MCF 10A (cell line): ENCODE measurements at regions not wholly inside any gene's neighbourhood (a gene's known extent, or its start where the extent isn't known, plus 50 kb on each side); places are given as distances from the start of the nearest gene placed in this dataset.
"Not testable (repeated sequence)": the region's sequence is repeated elsewhere in the genome, so short reads cannot be mapped to it uniquely, and the experiment has no call there.

ENCODE experiments used
- BruUV-seq: library from RNA; stranded (reverse); fragments of 400-500 nt; replicated peaks from 2 replicates; lab custom pipeline; 2021; lab: Mats Ljungman, UMichigan
- CTCF ChIA-PET: fragments of 300-600 bp; sonication (Branson Sonifier 250); formaldehyde crosslinking; extraction: SDS; loops from one replicate; lab custom pipeline; 2021; ENCODE audit warnings: antibody characterized with exemption, inconsistent platforms; lab: Yijun Ruan, JAX
- POLR2A ChIA-PET: fragments of 300-600, 350-650 bp; sonication (Branson Sonifier 250); formaldehyde crosslinking; extraction: SDS; loops from one replicate; lab custom pipeline; 2020; ENCODE audit warnings: antibody characterized with exemption, inconsistent platforms; lab: Yijun Ruan, JAX
- DNase-seq: peaks from one replicate; pipeline ENCODE4 v3.0.0-alpha.2; 2018; ENCODE audit not compliant: unreplicated experiment
- H3K27ac Mint-ChIP-seq: one replicate; pipeline ENCODE4 v1.8.0; 2022; ENCODE audit warnings: mild to moderate bottlenecking, low read depth, mixed read lengths; ENCODE audit not compliant: unreplicated experiment
- H3K27me3 Mint-ChIP-seq: one replicate; pipeline ENCODE4 v1.8.0; 2022; ENCODE audit warnings: mixed read lengths; ENCODE audit not compliant: insufficient read depth, unreplicated experiment
- H3K36me3 Mint-ChIP-seq: one replicate; pipeline ENCODE4 v1.8.0; 2022; ENCODE audit warnings: mild to moderate bottlenecking, moderate library complexity, mixed read lengths; ENCODE audit not compliant: insufficient read depth, unreplicated experiment
- H3K4me1 Mint-ChIP-seq: one replicate; pipeline ENCODE4 v1.8.0; 2022; ENCODE audit warnings: mixed read lengths; ENCODE audit not compliant: insufficient read depth, unreplicated experiment
- H3K4me3 Mint-ChIP-seq: one replicate; pipeline ENCODE4 v1.8.0; 2022; ENCODE audit warnings: mild to moderate bottlenecking, moderate library complexity, mixed read lengths; ENCODE audit not compliant: unreplicated experiment
- H3K9me3 Mint-ChIP-seq: one replicate; pipeline ENCODE4 v1.8.0; 2022; ENCODE audit warnings: mixed read lengths; ENCODE audit not compliant: unreplicated experiment
- intact Hi-C: fragments of 100-400 bp; cut with micrococcal nuclease; formaldehyde crosslinking; loops from 2 replicates; pipeline ENCODE4 v1.14.1; 2022
- TF ChIP-seq, protein P1 (sequence below): fragments of 200-600 bp; IDR thresholded peaks from one replicate; pipeline ENCODE4 v1.8.0; 2022; ENCODE audit warnings: antibody characterized with exemption, mild to moderate bottlenecking; ENCODE audit not compliant: unreplicated experiment

DNA sequence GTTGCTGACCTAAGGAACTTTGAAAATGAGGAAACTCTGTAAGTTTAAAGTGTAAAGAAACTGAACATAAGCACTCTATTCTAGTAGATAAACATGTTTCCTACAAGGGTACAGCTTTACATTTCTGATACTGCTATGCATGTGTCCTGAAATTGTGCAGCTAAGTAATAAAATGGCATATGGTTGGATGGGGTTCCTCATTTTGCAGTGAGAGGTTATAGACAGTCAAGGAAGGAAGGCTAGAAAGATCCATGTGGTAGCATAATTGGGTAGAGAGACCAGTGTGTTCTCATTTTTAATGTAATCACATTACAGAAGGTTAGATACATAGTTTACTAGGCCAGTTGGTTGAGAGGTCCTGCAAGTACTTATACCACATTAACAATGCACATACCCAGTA is 477.0 kb downstream of the TMEM121 start:
- intact Hi-C loops = no loop called here
- POLR2A ChIA-PET = no interaction called here
- no peaks in the 10 kb centered on the region for H3K4me1 Mint-ChIP-seq
- DNase-seq = no peak
- no peaks in the 10 kb centered on the region for H3K36me3 Mint-ChIP-seq
- peaks cover 36% of the 10 kb centered on the region for H3K27me3 Mint-ChIP-seq
- CTCF ChIA-PET = no interaction called here
- TF ChIP-seq, protein P1, sequence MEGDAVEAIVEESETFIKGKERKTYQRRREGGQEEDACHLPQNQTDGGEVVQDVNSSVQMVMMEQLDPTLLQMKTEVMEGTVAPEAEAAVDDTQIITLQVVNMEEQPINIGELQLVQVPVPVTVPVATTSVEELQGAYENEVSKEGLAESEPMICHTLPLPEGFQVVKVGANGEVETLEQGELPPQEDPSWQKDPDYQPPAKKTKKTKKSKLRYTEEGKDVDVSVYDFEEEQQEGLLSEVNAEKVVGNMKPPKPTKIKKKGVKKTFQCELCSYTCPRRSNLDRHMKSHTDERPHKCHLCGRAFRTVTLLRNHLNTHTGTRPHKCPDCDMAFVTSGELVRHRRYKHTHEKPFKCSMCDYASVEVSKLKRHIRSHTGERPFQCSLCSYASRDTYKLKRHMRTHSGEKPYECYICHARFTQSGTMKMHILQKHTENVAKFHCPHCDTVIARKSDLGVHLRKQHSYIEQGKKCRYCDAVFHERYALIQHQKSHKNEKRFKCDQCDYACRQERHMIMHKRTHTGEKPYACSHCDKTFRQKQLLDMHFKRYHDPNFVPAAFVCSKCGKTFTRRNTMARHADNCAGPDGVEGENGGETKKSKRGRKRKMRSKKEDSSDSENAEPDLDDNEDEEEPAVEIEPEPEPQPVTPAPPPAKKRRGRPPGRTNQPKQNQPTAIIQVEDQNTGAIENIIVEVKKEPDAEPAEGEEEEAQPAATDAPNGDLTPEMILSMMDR = no peak
- no peak overlapping the region for H3K27ac Mint-ChIP-seq
- no peaks in the 10 kb centered on the region for H3K9me3 Mint-ChIP-seq
- H3K4me3 Mint-ChIP-seq = no peak overlapping the region
- BruUV-seq = no TSS peak

DNA sequence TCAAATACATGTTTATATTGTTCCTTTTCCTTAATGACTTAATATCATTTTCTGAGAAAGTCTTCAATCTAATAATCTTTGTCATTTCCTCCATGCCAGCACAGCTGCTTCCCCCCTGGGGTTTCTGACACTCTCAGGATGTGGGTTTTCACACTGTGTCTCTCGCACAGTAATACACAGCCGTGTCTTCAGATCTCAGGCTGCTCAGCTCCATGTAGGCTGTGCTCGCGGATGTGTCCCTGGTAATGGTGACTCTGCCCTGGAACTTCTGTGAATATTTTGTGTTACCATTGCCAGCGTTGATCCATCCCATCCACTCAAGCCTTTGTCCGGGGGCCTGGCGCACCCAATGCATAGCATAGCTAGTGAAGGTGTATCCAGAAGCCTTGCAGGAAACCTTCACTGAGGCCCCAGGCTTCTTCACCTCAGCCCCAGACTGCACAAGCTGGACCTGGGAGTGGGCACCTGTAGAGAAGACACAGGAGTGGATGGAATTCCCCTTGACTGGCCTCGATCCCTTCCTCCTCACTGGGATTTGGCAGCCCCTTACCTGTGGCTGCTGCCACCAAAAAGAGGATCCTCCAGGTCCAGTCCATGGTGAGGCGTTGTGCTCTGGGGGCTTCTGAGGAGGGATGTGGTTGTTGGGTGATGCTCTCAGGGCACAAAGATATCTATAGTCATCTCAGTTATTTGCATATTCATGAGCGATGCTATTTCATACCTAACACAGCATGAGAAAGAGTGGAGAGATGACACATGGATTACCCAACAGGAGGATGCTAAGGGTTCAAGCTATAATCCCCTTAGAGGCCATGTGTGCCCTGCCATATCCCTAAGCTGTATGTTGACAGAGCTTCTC is 478.8 kb downstream of the TMEM121 start:
- H3K9me3 Mint-ChIP-seq, BruUV-seq, intact Hi-C loops, POLR2A ChIA-PET, H3K4me3 Mint-ChIP-seq, H3K27ac Mint-ChIP-seq, DNase-seq, H3K36me3 Mint-ChIP-seq, H3K4me1 Mint-ChIP-seq: not testable (repeated sequence)
- CTCF ChIA-PET = interaction anchor here (0.8 to 1.2 kb wide), 2 partner anchors 59 to 328 kb away, joined by 3 to 4 read pairs; no protein-coding TSS in a partner anchor
- peaks cover 37% of the 10 kb centered on the region for H3K27me3 Mint-ChIP-seq

DNA sequence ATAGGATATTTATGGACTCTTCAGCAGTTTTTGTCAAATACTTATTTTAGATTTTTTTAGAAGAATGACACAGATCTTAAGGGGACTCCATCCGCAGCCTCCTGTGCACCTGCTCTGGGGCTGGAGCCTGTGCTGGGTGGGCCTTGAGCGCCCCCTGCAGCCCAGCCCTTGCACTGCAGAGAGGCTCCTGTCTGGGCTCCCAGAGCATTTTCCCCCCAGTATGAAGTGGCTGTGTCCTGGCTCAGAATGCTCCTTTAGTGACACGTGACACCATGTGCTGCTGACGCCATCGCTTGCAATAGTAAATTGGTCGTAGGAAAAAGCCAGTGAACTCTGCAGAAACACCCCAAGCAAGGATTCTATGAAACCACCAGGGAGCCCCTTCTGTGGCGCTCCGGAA is 479.7 kb downstream of the TMEM121 start:
- POLR2A ChIA-PET, H3K4me1 Mint-ChIP-seq, H3K4me3 Mint-ChIP-seq, H3K27ac Mint-ChIP-seq, H3K36me3 Mint-ChIP-seq, H3K9me3 Mint-ChIP-seq, intact Hi-C loops, BruUV-seq: not testable (repeated sequence)
- CTCF ChIA-PET = interaction anchor here (0.6 to 1.2 kb wide), 2 partner anchors 60 to 578 kb away, joined by 3 read pairs; no protein-coding TSS in a partner anchor
- TF ChIP-seq, protein P1 = peak; percentile 80
- H3K27me3 Mint-ChIP-seq = peaks cover 37% of the 10 kb centered on the region
- DNase-seq = peak; percentile 6

DNA sequence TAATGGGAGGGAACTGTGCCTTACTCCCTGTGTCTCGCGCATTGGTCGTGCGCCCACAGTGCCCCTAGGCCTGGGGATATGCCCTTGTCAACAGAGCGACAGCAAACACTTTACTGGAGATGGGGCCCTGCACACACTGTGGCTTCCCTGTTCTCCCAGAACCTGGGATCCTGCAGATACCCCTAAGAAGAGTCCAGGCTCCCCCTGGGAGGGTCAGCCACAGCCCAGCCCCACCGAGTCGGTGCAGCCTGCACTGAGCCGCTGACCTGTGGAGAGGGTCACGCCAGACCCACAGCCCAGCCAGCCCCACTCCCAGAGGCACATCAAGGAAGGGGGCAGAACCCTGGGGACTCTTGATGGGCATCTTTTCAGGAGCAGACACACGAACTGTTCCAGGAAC is 480.3 kb downstream of the TMEM121 start:
- H3K9me3 Mint-ChIP-seq, POLR2A ChIA-PET, intact Hi-C loops, H3K4me3 Mint-ChIP-seq, H3K36me3 Mint-ChIP-seq, H3K27ac Mint-ChIP-seq, BruUV-seq, H3K4me1 Mint-ChIP-seq, DNase-seq: not testable (repeated sequence)
- peaks cover 37% of the 10 kb centered on the region for H3K27me3 Mint-ChIP-seq
- CTCF ChIA-PET = interaction anchor here (0.6 kb wide), 1 partner anchor 579 kb away, joined by 3 read pairs; no protein-coding TSS in a partner anchor

DNA sequence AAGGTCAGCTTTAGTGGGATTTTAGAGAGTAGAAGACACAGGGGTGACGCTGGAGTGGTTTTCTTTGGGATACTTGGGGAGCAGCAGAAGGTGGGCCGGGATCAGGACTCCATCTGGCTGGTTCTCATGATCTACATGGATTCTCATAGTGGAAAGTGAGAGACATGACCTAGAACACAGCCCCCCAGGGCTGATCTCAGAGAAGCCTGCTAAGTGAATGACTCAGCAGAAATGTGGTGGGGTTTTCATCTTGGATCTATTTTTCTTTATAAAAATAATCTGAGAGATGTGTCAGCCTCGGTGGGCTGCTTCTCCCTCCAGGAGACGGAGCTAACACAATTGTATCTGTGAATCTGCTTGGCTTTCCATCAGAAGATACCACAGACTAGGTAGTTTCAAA is 484.4 kb downstream of the TMEM121 start:
- TF ChIP-seq, protein P1 = no peak
- H3K9me3 Mint-ChIP-seq = no peaks in the 10 kb centered on the region
- POLR2A ChIA-PET = no interaction called here
- BruUV-seq = no TSS peak
- intact Hi-C loops = loop anchor here (5.0 kb wide), 1 partner anchor 142 kb away; no protein-coding TSS in a partner anchor
- H3K27ac Mint-ChIP-seq = no peak overlapping the region
- no peaks in the 10 kb centered on the region for H3K36me3 Mint-ChIP-seq
- peaks cover 56% of the 10 kb centered on the region for H3K27me3 Mint-ChIP-seq
- CTCF ChIA-PET = interaction anchor here (1.5 to 2.9 kb wide), 3 partner anchors 11 to 49 kb away, joined by 5 to 8 read pairs (median 6); no protein-coding TSS in a partner anchor
- no peak overlapping the region for H3K4me3 Mint-ChIP-seq
- H3K4me1 Mint-ChIP-seq = peaks cover 4% of the 10 kb centered on the region
- no peak for DNase-seq
